GM12865 (cell line): ENCODE measurements at regions not wholly inside any gene's neighbourhood (a gene's known extent, or its start where the extent isn't known, plus 50 kb on each side); places are given as distances from the start of the nearest gene placed in this dataset.

Source experiments
- DNase-seq: peaks from one replicate; pipeline ENCODE4 v3.0.0; 2010; ENCODE audit warnings: low read depth
- H3K4me3 ChIP-seq: 2 replicates; pipeline ENCODE4 v1.5.1; 2011; ENCODE audit warnings: mild to moderate bottlenecking, low read depth, low read length, control low read depth
- TF ChIP-seq, protein P1 (sequence below): IDR thresholded peaks from 2 replicates; pipeline ENCODE4 v1.5.1; 2011; ENCODE audit warnings: low read length, control low read depth, low read depth, inconsistent platforms; ENCODE audit not compliant: insufficient read depth; ENCODE audit errors: missing control alignments

- no peak overlapping the region for H3K4me3 ChIP-seq
- TF ChIP-seq, protein P1, sequence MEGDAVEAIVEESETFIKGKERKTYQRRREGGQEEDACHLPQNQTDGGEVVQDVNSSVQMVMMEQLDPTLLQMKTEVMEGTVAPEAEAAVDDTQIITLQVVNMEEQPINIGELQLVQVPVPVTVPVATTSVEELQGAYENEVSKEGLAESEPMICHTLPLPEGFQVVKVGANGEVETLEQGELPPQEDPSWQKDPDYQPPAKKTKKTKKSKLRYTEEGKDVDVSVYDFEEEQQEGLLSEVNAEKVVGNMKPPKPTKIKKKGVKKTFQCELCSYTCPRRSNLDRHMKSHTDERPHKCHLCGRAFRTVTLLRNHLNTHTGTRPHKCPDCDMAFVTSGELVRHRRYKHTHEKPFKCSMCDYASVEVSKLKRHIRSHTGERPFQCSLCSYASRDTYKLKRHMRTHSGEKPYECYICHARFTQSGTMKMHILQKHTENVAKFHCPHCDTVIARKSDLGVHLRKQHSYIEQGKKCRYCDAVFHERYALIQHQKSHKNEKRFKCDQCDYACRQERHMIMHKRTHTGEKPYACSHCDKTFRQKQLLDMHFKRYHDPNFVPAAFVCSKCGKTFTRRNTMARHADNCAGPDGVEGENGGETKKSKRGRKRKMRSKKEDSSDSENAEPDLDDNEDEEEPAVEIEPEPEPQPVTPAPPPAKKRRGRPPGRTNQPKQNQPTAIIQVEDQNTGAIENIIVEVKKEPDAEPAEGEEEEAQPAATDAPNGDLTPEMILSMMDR, result no peak
- no peak for DNase-seq
These were observed 546.5 kb upstream of the CAMK1G start for GRCh38 chr1:209037064-209037463.

GRCh38 chr1:209038316-209038715, 545.2 kb upstream of the CAMK1G start:
- H3K4me3 ChIP-seq, result no peak overlapping the region
- no peak for DNase-seq
- TF ChIP-seq, protein P1, result no peak

DNA sequence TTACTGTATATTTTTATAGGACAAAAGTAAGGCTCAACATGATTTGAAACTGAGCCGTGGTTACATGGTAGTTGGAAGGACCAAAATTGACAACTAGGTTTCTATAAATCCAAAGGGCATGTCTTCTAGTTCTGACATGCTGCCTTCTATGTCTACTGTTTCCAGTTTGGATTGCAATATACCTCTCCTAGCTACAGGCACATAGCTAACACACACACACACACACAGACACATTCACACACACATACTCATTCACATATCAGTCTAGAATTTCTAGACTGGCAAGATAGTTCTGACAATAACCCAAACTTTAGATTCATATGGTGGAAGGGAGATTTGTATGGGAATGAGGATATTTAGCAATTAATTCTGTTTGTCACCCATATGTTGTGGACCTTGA, 544.8 kb upstream of the CAMK1G start:
- TF ChIP-seq, protein P1, result no peak
- no peak for DNase-seq
- H3K4me3 ChIP-seq, result no peak overlapping the region

- DNase-seq, result no peak
These were observed 543.2 kb upstream of the CAMK1G start for GRCh38 chr1:209040351-209040750.

DNA sequence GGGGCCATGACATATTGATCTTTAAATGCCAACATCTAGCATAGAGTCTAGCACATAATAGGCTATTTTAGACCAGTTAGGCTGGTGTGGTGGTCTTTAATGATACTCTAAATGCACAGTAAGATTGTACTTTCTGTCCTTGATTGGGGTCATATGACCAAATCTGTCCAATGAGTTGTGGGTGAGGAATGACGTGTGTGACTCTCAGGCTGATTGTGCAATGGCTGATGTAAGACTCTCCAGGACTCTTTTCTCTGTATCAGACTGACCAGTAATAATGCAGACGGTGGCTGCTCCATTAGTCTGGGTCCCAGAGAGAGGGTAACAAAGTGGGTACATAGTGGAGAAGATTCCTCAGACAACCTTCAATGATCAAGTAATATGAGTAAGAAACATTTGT, 541.6 kb upstream of the CAMK1G start:
- H3K4me3 ChIP-seq, result no peak overlapping the region
- DNase-seq, result no peak
- TF ChIP-seq, protein P1, result no peak

More at GRCh38 chr1:209040351-209040750, 543.2 kb upstream of the CAMK1G start:
- H3K4me3 ChIP-seq, result no peak overlapping the region
- TF ChIP-seq, protein P1, result no peak

GRCh38 chr1:209042413-209042812, 541.1 kb upstream of the CAMK1G start:
- TF ChIP-seq, protein P1, result no peak
- DNase-seq, result no peak
- H3K4me3 ChIP-seq, result no peak overlapping the region

GRCh38 chr1:209045331-209046057, 538.0 kb upstream of the CAMK1G start:
- TF ChIP-seq, protein P1, result no peak
- DNase-seq, result no peak
- no peak overlapping the region for H3K4me3 ChIP-seq
